Panc1 (cell line): ENCODE measurements at regions not wholly inside any gene's neighbourhood (a gene's known extent, or its start where the extent isn't known, plus 50 kb on each side); places are given as distances from the start of the nearest gene placed in this dataset.

ENCODE experiments used
- POLR2AphosphoS5 ChIP-seq: IDR thresholded peaks from 2 replicates; pipeline ENCODE4 v1.6.1; 2012; ENCODE audit warnings: mild to moderate bottlenecking, low read depth, low read length, moderate library complexity
- TF ChIP-seq, protein P1 (sequence below), 2 experiments: IDR thresholded peaks; 2 replicates each; pipeline ENCODE4 v1.6.1; 2011 to 2012; ENCODE audit warnings: low read depth in 2 of 2, control low read depth in 1 of 2, low read length in 1 of 2, mild to moderate bottlenecking in 1 of 2, moderate library complexity in 1 of 2; ENCODE audit not compliant: insufficient read depth in 1 of 2
- TF ChIP-seq, protein P2 (sequence below): fragments of 450-650 bp; IDR thresholded peaks from 2 replicates; pipeline ENCODE4 v1.5.1; 2017; ENCODE audit warnings: mild to moderate bottlenecking

DNA sequence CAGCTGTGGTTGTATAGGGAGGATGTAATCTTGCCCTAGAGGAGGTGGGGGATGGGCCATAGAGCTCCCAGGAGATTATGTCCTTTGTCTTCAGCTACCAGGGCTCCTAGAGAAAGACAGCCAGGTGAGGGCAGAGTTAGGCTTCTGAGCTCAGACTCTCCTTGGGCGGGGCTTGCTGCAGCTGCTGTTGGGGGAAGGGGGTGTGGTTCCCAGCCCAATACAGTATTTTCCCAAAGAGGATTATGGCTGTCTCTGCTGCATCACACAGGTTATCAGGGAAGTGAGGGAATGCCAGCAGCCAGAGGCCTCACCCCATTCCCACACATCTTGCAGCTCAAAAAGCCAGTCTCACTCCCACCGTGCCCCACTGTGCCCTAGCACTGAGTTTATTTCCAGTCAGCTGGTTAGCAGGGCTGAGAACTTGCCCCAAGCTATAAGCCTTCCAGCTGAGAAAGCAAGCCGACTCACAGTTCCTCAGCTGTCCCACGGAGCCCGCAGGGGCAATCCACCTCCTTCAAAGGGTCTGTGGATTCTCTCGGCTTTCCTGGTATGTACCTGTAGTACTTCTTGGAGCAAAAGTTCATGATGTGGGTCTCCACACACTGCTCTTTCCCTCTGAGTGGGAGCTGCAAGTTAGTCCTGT, 217.3 kb upstream of the CPNE8 start:
- TF ChIP-seq POLR2AphosphoS5, result no peak
- TF ChIP-seq, protein P1, sequence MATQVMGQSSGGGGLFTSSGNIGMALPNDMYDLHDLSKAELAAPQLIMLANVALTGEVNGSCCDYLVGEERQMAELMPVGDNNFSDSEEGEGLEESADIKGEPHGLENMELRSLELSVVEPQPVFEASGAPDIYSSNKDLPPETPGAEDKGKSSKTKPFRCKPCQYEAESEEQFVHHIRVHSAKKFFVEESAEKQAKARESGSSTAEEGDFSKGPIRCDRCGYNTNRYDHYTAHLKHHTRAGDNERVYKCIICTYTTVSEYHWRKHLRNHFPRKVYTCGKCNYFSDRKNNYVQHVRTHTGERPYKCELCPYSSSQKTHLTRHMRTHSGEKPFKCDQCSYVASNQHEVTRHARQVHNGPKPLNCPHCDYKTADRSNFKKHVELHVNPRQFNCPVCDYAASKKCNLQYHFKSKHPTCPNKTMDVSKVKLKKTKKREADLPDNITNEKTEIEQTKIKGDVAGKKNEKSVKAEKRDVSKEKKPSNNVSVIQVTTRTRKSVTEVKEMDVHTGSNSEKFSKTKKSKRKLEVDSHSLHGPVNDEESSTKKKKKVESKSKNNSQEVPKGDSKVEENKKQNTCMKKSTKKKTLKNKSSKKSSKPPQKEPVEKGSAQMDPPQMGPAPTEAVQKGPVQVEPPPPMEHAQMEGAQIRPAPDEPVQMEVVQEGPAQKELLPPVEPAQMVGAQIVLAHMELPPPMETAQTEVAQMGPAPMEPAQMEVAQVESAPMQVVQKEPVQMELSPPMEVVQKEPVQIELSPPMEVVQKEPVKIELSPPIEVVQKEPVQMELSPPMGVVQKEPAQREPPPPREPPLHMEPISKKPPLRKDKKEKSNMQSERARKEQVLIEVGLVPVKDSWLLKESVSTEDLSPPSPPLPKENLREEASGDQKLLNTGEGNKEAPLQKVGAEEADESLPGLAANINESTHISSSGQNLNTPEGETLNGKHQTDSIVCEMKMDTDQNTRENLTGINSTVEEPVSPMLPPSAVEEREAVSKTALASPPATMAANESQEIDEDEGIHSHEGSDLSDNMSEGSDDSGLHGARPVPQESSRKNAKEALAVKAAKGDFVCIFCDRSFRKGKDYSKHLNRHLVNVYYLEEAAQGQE (IDR thresholded peaks at IDR 0.05; ENCODE audit: insufficient read depth in 1 of 2, low read depth in 2 of 2, low read length in 1 of 2), result no peak
- TF ChIP-seq, protein P2, sequence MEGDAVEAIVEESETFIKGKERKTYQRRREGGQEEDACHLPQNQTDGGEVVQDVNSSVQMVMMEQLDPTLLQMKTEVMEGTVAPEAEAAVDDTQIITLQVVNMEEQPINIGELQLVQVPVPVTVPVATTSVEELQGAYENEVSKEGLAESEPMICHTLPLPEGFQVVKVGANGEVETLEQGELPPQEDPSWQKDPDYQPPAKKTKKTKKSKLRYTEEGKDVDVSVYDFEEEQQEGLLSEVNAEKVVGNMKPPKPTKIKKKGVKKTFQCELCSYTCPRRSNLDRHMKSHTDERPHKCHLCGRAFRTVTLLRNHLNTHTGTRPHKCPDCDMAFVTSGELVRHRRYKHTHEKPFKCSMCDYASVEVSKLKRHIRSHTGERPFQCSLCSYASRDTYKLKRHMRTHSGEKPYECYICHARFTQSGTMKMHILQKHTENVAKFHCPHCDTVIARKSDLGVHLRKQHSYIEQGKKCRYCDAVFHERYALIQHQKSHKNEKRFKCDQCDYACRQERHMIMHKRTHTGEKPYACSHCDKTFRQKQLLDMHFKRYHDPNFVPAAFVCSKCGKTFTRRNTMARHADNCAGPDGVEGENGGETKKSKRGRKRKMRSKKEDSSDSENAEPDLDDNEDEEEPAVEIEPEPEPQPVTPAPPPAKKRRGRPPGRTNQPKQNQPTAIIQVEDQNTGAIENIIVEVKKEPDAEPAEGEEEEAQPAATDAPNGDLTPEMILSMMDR, result no peak
